Right atrium auricular region (tissue), 2 donors: ENCODE measurements at regions not wholly inside any gene's neighbourhood (a gene's known extent, or its start where the extent isn't known, plus 50 kb on each side); places are given as distances from the start of the nearest gene placed in this dataset.

Experiments
- DNase-seq: peaks from one replicate; pipeline ENCODE4 v3.0.0-alpha.2; 2019; ENCODE audit warnings: low spot score
- H3K27ac ChIP-seq, 2 donors: fragments of 200-600 bp; sonication (generic); 1 replicate in 1 of 2; 2 replicates in 1 of 2; pipeline ENCODE4 v1.5.1; 2016 to 2019
- H3K27me3 ChIP-seq, 2 donors: fragments of 200-600 bp; sonication (generic); one replicate each; pipeline versions ENCODE4 v1.5.1 to v1.6.0; 2017 to 2019
- H3K36me3 ChIP-seq: fragments of 200-600 bp; sonication (generic); one replicate; pipeline ENCODE4 v1.5.1; 2016
- H3K4me1 ChIP-seq, 2 donors: fragments of 200-600 bp; sonication (generic); one replicate each; pipeline versions ENCODE4 v1.5.1 to v1.6.0; 2017 to 2019
- H3K4me3 ChIP-seq, 2 donors: fragments of 200-600 bp; sonication (generic); 1 replicate in 1 of 2; 2 replicates in 1 of 2; pipeline ENCODE4 v1.5.1; 2017 to 2019; ENCODE audit warnings: mild to moderate bottlenecking in 1 of 2, moderate library complexity in 1 of 2
- H3K9me3 ChIP-seq, 2 donors: fragments of 200-600 bp; sonication (generic); one replicate each; pipeline ENCODE4 v1.5.1; 2019
- TF ChIP-seq, protein P1 (sequence below), 2 donors: fragments of 200-600 bp; sonication (generic); IDR thresholded peaks; one replicate each; pipeline ENCODE4 v1.5.1; 2019; ENCODE audit warnings: antibody characterized with exemption in 2 of 2

DNA sequence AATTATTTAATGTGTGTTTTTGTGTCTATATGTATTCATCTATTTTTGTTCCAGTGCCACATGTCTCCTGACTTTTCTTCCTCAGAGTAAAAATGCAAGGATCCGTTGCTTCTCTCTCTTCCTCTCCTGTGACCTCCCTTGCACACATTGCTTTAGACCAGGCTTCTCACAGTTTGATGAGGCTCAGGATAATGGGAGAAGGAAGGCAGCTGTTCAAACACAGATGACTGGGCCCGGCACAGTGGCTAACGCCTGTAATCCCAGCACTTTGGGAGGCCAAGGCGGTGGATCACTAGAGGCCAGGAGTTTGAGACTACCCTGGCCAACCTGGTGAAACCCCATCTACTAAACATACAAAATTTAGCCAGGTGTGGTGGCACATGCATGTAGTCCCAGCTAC is 241.9 kb downstream of the SAMD5 start:
- Histone ChIP-seq H3K36me3 (no peaks in the 10 kb centered on the region), H3K9me3 (peaks cover 0 to 11% of the 10 kb centered on the region in 2 donors), H3K4me3 (no peak overlapping the region), H3K4me1 (no peaks in the 10 kb centered on the region), H3K27ac (no peak overlapping the region), H3K27me3 (no peaks in the 10 kb centered on the region)
- no peak for DNase-seq
- TF ChIP-seq, protein P1, sequence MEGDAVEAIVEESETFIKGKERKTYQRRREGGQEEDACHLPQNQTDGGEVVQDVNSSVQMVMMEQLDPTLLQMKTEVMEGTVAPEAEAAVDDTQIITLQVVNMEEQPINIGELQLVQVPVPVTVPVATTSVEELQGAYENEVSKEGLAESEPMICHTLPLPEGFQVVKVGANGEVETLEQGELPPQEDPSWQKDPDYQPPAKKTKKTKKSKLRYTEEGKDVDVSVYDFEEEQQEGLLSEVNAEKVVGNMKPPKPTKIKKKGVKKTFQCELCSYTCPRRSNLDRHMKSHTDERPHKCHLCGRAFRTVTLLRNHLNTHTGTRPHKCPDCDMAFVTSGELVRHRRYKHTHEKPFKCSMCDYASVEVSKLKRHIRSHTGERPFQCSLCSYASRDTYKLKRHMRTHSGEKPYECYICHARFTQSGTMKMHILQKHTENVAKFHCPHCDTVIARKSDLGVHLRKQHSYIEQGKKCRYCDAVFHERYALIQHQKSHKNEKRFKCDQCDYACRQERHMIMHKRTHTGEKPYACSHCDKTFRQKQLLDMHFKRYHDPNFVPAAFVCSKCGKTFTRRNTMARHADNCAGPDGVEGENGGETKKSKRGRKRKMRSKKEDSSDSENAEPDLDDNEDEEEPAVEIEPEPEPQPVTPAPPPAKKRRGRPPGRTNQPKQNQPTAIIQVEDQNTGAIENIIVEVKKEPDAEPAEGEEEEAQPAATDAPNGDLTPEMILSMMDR (IDR thresholded peaks at IDR 0.05) = no peak

GRCh38 chr6:147751232-147751631 is 242.7 kb downstream of the SAMD5 start:
- Histone ChIP-seq H3K4me3 (no peak overlapping the region), H3K27me3 (no peaks in the 10 kb centered on the region), H3K9me3 (peaks cover 0 to 12% of the 10 kb centered on the region in 2 donors), H3K36me3 (no peaks in the 10 kb centered on the region), H3K4me1 (no peaks in the 10 kb centered on the region), H3K27ac (no peak overlapping the region)
- no peak for DNase-seq
- TF ChIP-seq, protein P1 (IDR thresholded peaks at IDR 0.05) = no peak

DNA sequence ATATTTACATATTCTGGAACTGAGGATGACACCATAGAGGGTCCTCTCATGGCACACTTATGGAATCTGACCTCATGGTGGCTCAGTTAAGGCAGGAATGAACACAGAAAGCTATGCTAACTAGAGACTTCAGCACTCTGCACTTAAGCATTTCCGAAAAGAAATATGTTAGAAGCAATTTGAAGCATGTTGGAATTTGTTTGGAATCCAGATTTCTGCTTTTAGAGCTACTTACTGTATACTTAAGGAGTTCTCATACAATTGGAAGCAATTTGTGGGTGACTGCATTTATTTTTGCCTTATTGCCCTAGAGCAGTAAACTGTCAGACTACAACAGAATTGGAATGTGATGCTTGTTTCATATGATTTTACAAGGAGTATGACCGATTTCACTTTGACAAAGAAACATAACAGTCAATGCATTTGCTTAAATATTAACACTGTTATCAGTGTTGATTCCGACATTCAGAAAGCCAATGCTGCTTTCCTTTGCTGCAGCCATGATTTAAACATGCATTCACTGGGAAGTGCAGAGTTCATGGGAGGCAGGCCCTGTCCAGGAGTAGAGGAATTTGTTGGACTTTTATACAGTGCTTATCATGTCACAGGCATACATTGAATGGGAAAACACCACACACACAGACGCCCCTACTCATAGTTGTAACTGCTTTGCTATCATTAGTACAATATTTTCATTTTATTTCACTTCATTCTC is 244.4 kb downstream of the SAMD5 start:
- H3K4me3 ChIP-seq = no peak overlapping the region
- H3K27ac ChIP-seq = no peak overlapping the region
- H3K9me3 ChIP-seq = peaks cover 0 to 12% of the 10 kb centered on the region in 2 donors
- H3K4me1 ChIP-seq = no peaks in the 10 kb centered on the region
- H3K36me3 ChIP-seq = no peaks in the 10 kb centered on the region
- DNase-seq = no peak
- TF ChIP-seq, protein P1 (IDR thresholded peaks at IDR 0.05) = no peak
- no peaks in the 10 kb centered on the region for H3K27me3 ChIP-seq

DNA sequence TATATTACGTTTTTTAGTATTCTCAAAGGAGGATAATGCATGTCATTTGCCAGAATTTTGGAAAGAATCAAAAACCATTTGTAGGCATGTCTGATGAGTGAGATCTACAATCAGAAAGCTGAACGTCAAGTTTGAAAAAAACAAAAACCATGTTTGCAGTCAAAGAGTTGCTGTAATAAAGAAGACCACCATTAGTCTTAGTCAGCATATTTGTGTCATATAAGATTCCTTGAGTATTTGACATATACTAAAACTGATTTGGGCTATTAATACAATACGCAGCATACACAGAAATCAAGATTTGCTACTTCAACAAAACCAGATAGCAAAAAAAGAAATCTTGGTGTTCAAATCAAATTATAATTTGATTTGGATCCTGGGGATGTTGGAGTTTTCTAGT is 247.5 kb downstream of the SAMD5 start:
- DNase-seq = no peak
- peaks cover 0 to 12% of the 10 kb centered on the region in 2 donors for H3K9me3 ChIP-seq
- H3K4me1 ChIP-seq = no peaks in the 10 kb centered on the region
- H3K27ac ChIP-seq = no peak overlapping the region
- no peak overlapping the region for H3K4me3 ChIP-seq
- H3K27me3 ChIP-seq = no peaks in the 10 kb centered on the region
- TF ChIP-seq, protein P1 (IDR thresholded peaks at IDR 0.05) = no peak
- no peaks in the 10 kb centered on the region for H3K36me3 ChIP-seq

DNA sequence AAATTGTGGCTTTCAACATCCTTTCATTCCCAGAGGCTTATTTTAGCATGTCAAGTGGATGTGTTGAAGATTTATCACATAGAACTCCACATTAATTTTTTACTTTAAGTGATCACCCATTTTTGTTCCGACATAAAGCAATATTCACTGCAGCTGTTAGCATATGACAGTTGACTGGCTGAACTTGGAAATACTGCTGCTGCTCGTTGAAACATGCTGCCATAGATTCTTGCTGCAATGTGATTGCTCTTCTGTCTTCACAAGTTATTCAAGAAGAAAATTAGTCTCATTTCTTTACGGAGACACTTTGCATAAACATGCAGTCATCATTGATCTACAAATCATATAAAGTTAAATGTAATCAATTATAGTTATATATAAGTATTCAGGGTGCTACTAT is 248.4 kb downstream of the SAMD5 start:
- H3K9me3 ChIP-seq = peaks cover 0 to 12% of the 10 kb centered on the region in 2 donors
- H3K4me3 ChIP-seq = no peak overlapping the region
- no peaks in the 10 kb centered on the region for H3K36me3 ChIP-seq
- H3K4me1 ChIP-seq = no peaks in the 10 kb centered on the region
- DNase-seq = no peak
- no peaks in the 10 kb centered on the region for H3K27me3 ChIP-seq
- H3K27ac ChIP-seq = no peak overlapping the region
- TF ChIP-seq, protein P1 (IDR thresholded peaks at IDR 0.05) = no peak

GRCh38 chr6:147757291-147757690 is 248.8 kb downstream of the SAMD5 start:
- no peak overlapping the region for H3K4me3 ChIP-seq
- no peak overlapping the region for H3K27ac ChIP-seq
- no peak for DNase-seq
- peaks cover 0 to 12% of the 10 kb centered on the region in 2 donors for H3K9me3 ChIP-seq
- TF ChIP-seq, protein P1 (IDR thresholded peaks at IDR 0.05) = no peak
- no peaks in the 10 kb centered on the region for H3K27me3 ChIP-seq
- no peaks in the 10 kb centered on the region for H3K4me1 ChIP-seq
- no peaks in the 10 kb centered on the region for H3K36me3 ChIP-seq
